Suprapubic skin (tissue), 4 donors: ENCODE measurements at regions not wholly inside any gene's neighbourhood (a gene's known extent, or its start where the extent isn't known, plus 50 kb on each side); places are given as distances from the start of the nearest gene placed in this dataset.

Experiments
- DNase-seq, 2 donors: peaks; one replicate each; pipeline ENCODE4 v3.0.0-alpha.2; 2019; ENCODE audit warnings: low spot score in 2 of 2
- H3K27ac ChIP-seq: fragments of 200-600 bp; sonication (generic); one replicate; pipeline ENCODE4 v1.5.1; 2019
- H3K27me3 ChIP-seq: fragments of 200-600 bp; sonication (generic); one replicate; pipeline ENCODE4 v1.5.1; 2019
- H3K36me3 ChIP-seq: fragments of 200-600 bp; sonication (generic); one replicate; pipeline ENCODE4 v1.5.1; 2019
- H3K4me1 ChIP-seq: fragments of 200-600 bp; sonication (generic); one replicate; pipeline ENCODE4 v1.5.1; 2019
- H3K4me3 ChIP-seq: fragments of 200-600 bp; sonication (generic); one replicate; pipeline ENCODE4 v1.5.1; 2019; ENCODE audit warnings: mild to moderate bottlenecking
- H3K9me3 ChIP-seq: fragments of 200-600 bp; sonication (generic); one replicate; pipeline ENCODE4 v1.5.1; 2019
- EP300 ChIP-seq: sonication (generic); formaldehyde crosslinking; IDR thresholded peaks from one replicate; pipeline ENCODE4 v1.6.1; 2017; ENCODE audit warnings: antibody characterized with exemption
- POLR2A ChIP-seq, 2 donors: fragments of 450-650 bp; IDR thresholded peaks; one replicate each; pipeline ENCODE4 v1.6.1; 2017; ENCODE audit warnings: antibody characterized with exemption in 2 of 2, mild to moderate bottlenecking in 2 of 2, moderate library complexity in 2 of 2
- POLR2AphosphoS5 ChIP-seq, 3 donors: sonication (generic); formaldehyde crosslinking; IDR thresholded peaks; one replicate each; pipeline ENCODE4 v1.6.1; 2017; ENCODE audit warnings: antibody characterized with exemption in 3 of 3
- WGBS: methylation state at CpG from one replicate; pipeline ENCODE4 v1.1.5; 2018; 5-methylcytosine and 5-hydroxymethylcytosine counted together
- TF ChIP-seq, protein P1 (sequence below), 2 donors: fragments of 200-600 bp in 1 of 2; fragments of 450-650 bp in 1 of 2; sonication (generic) in 1 of 2; IDR thresholded peaks; one replicate each; pipeline ENCODE4 v1.5.1; 2016 to 2019; ENCODE audit warnings: antibody characterized with exemption in 2 of 2, mild to moderate bottlenecking in 1 of 2, moderate library complexity in 1 of 2

DNA sequence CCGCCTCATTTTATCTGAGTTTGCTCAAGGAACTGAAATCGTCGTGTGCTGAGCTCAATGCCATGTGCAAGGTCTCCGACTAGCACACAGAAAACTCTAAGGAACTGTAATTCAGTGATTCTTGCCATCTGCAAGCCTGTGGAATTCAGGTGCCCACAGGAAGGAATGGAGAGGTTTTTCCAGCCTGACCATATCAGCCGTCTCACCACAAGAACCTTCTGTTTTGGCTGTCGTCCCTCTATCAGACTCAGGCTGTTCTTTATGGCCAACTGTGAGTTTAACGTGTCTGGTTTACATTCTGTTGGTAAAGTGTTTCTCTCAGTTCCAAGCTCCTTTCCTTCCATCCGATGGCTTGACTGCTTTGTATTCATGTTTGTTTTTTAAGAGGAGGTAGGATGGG is 293.5 kb downstream of the SPRY2 start:
- no peaks in the 10 kb centered on the region for H3K36me3 ChIP-seq
- 74% methylated on average over 8 of the region's 8 CpGs for WGBS
- H3K27ac ChIP-seq, result no peak overlapping the region
- TF ChIP-seq, protein P1, sequence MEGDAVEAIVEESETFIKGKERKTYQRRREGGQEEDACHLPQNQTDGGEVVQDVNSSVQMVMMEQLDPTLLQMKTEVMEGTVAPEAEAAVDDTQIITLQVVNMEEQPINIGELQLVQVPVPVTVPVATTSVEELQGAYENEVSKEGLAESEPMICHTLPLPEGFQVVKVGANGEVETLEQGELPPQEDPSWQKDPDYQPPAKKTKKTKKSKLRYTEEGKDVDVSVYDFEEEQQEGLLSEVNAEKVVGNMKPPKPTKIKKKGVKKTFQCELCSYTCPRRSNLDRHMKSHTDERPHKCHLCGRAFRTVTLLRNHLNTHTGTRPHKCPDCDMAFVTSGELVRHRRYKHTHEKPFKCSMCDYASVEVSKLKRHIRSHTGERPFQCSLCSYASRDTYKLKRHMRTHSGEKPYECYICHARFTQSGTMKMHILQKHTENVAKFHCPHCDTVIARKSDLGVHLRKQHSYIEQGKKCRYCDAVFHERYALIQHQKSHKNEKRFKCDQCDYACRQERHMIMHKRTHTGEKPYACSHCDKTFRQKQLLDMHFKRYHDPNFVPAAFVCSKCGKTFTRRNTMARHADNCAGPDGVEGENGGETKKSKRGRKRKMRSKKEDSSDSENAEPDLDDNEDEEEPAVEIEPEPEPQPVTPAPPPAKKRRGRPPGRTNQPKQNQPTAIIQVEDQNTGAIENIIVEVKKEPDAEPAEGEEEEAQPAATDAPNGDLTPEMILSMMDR (IDR thresholded peaks at IDR 0.05), result no peak
- TF ChIP-seq EP300 (no peak), POLR2AphosphoS5 (IDR thresholded peaks at IDR 0.05) (no peak), POLR2A (IDR thresholded peaks at IDR 0.05) (no peak)
- no peaks in the 10 kb centered on the region for H3K9me3 ChIP-seq
- H3K4me1 ChIP-seq, result peaks cover 19% of the 10 kb centered on the region
- DNase-seq, result no peak
- H3K4me3 ChIP-seq, result no peak overlapping the region
- no peaks in the 10 kb centered on the region for H3K27me3 ChIP-seq

GRCh38 chr13:80040981-80041317 is 300.0 kb downstream of the SPRY2 start:
- WGBS, result 47% methylated on average over 4 of the region's 4 CpGs
- no peaks in the 10 kb centered on the region for H3K27me3 ChIP-seq
- H3K36me3 ChIP-seq, result no peaks in the 10 kb centered on the region
- H3K4me1 ChIP-seq, result no peaks in the 10 kb centered on the region
- H3K27ac ChIP-seq, result no peak overlapping the region
- no peaks in the 10 kb centered on the region for H3K9me3 ChIP-seq
- no peak for DNase-seq
- no peak for TF ChIP-seq POLR2AphosphoS5 (IDR thresholded peaks at IDR 0.05)
- TF ChIP-seq POLR2A (IDR thresholded peaks at IDR 0.05), result no peak
- no peak for TF ChIP-seq EP300
- TF ChIP-seq, protein P1 (IDR thresholded peaks at IDR 0.05), result no peak
- no peak overlapping the region for H3K4me3 ChIP-seq

GRCh38 chr13:80040196-80040980 is 300.5 kb downstream of the SPRY2 start:
- Histone ChIP-seq H3K27me3 (no peaks in the 10 kb centered on the region), H3K9me3 (no peaks in the 10 kb centered on the region), H3K4me3 (no peak overlapping the region), H3K27ac (no peak overlapping the region), H3K4me1 (no peaks in the 10 kb centered on the region), H3K36me3 (no peaks in the 10 kb centered on the region)
- WGBS, result 50% methylated on average over 4 of the region's 4 CpGs
- TF ChIP-seq POLR2A (IDR thresholded peaks at IDR 0.05), result no peak
- no peak for TF ChIP-seq EP300
- TF ChIP-seq, protein P1 (IDR thresholded peaks at IDR 0.05), result no peak
- TF ChIP-seq POLR2AphosphoS5 (IDR thresholded peaks at IDR 0.05), result no peak
- no peak for DNase-seq

DNA sequence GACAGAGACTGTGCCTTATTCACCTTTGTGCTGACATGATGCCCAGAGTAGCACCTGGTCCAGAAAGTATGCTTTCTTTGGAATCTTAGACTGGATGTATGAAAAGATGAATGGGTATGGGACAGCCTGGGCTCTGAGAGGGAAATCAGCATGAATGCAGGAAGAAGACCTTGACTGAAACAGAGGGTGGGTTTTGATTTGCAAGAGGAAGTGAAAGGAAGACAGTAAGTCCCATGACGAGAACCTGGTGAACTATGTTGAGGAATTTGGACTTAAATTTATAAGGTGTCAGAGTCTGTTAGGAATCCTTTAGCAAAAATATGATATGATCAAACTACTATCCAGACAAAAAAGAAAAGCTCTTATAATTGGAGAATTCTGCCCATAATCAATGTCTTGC is 301.9 kb downstream of the SPRY2 start:
- no peaks in the 10 kb centered on the region for H3K36me3 ChIP-seq
- no peak overlapping the region for H3K27ac ChIP-seq
- H3K27me3 ChIP-seq, result no peaks in the 10 kb centered on the region
- H3K4me3 ChIP-seq, result no peak overlapping the region
- 97% methylated on average over 1 of the region's 1 CpG for WGBS
- no peak for TF ChIP-seq POLR2AphosphoS5 (IDR thresholded peaks at IDR 0.05)
- TF ChIP-seq EP300, result no peak
- TF ChIP-seq POLR2A (IDR thresholded peaks at IDR 0.05), result no peak
- TF ChIP-seq, protein P1 (IDR thresholded peaks at IDR 0.05), result no peak
- no peaks in the 10 kb centered on the region for H3K4me1 ChIP-seq
- DNase-seq, result no peak
- no peaks in the 10 kb centered on the region for H3K9me3 ChIP-seq

DNA sequence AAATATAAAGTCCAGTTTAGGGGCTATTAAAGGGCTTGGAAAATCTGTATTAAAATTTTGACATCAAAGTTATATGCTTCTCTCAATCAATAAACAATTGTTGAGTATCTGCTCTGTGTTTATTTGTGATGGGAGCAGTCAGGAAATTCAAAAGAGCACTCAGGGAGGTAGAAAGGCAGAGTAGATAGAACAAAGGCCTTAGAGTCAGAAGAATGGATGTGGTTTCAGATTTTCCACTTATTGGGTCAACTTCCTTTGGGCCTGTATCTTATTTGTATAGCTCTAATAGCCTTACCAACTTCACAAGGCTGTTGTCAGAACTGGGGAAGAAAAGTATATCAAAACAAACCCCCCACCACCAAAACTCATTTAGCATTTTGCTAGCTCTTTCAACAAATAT is 302.6 kb downstream of the SPRY2 start:
- DNase-seq, result no peak
- H3K36me3 ChIP-seq, result no peaks in the 10 kb centered on the region
- H3K9me3 ChIP-seq, result no peaks in the 10 kb centered on the region
- no peaks in the 10 kb centered on the region for H3K27me3 ChIP-seq
- no peak overlapping the region for H3K27ac ChIP-seq
- no peak for TF ChIP-seq EP300
- TF ChIP-seq POLR2A (IDR thresholded peaks at IDR 0.05), result no peak
- TF ChIP-seq, protein P1 (IDR thresholded peaks at IDR 0.05), result no peak
- no peak for TF ChIP-seq POLR2AphosphoS5 (IDR thresholded peaks at IDR 0.05)
- no peak overlapping the region for H3K4me3 ChIP-seq
- H3K4me1 ChIP-seq, result no peaks in the 10 kb centered on the region
